HG02759 (cell line): ENCODE measurements at regions not wholly inside any gene's neighbourhood (a gene's known extent, or its start where the extent isn't known, plus 50 kb on each side); places are given as distances from the start of the nearest gene placed in this dataset.

ENCODE experiments used
- ATAC-seq: cut with Tn5 transposase; IDR thresholded peaks from one replicate; pipeline ENCODE4 v1.9.1; 2021; ENCODE audit warnings: mild to moderate bottlenecking, moderate library complexity; ENCODE audit not compliant: unreplicated experiment

DNA sequence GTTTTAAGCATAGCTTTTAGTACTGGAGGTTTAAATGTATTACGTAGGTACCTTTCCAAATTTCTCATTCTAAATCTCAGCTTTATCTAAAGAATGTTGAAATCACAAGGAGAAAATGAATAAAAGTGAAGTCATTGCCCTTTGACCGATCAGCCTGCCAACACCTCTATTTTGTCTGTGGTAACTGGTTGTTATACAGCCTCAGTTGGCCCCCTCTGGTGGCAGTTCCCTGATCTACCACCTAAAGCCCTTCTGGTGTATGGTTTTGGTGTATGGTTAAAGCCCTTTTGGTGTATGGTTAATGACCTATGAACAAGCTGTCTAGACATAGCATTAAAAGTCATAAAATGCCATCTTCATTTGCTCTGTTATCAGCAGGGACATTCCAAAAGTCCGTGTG lies 378.2 kb upstream of the AZI2 start:
- ATAC-seq = peak; percentile 85

DNA sequence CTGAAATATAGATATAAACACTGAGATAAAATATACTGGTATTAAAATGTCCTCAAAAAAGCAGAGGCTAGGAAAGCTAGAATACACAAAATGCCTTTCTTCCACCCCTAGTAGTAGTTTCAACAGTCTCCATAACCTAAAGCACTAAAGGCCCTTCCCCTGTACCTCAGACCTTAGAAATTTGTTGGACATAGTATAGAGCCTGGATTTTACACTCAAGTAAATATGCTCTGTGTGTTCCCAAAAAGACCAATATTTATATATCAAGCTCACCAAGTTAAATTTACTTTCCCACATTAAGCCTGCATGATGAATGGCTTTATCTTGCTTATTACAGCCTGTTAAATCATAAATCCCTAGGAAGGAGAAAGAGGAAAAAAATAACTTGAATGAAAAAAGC lies 378.7 kb upstream of the AZI2 start:
- no peak for ATAC-seq

DNA sequence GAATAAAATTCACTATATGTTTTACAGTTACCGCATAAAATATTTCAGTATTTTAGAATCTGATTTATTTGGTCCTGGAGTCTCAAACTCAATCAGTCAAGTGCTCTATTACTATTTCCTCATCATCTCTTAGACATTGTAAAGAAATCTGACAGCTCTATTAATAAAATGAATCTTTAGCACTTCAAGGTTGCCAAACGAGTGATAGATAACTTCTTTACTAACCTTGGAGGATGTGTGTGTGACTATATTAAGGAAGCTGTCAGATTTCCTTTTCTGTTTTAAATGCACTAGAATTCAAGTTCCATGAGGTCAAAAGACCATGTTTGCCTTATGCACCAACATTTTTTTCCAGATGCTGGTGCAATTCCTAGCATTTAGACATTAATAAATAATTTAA lies 389.8 kb upstream of the AZI2 start:
- ATAC-seq = no peak

DNA sequence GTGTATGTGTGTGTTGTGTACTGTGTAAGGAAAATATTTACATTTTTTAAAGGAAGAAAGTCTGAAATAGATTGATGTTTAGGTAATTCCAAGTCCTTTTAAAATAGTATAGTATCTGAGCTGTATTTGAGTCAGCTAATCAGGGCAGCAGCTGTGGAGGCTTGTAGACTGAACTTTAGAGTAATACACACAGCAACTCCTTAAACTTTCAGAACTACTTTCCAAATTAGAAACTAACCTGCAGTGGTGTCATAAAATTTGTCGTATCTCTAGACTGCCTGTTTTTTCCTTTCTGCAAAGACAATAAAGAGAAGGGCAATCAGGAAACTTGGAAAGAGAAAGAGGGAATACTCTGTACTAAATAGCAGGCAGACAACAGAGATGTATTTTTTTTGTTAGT lies 391.0 kb upstream of the AZI2 start:
- no peak for ATAC-seq

DNA sequence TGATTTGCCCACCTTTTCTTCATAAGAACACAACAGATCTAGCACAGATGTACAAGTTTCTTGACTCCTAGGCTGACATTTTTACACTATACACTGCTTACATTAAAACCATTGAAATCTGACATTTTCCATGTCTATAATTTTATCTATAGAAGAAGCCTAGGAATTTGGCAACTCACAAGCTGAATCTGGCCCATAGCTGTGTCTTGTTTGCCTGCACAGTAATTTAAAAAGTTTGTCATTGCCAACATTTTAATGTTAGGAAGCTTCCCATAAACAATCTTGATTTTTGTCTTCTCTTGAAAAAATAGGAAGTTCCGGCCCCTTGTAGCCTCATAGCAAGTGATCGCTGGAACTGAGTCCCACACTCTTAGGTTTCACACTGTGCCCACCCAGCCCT lies 394.6 kb upstream of the AZI2 start:
- ATAC-seq = no peak

DNA sequence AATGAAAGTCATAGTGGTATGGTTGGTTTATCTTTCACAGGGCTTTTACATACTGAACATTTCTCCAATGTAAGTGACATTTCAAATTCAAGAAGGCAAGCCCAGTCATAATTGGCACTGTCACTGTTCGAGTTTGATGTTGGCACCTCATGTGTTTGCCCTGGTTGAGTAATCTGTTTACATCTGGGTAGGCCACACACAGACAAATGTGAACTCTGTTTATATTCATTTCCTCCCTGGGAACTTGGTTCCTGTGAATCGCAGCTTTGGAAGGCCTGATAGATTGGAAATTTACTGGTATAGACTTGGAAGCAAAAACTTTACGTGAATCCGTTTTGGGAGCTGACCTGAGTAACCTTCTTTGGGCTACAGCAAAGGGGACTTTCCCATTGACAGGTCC lies 395.2 kb upstream of the AZI2 start:
- ATAC-seq = no peak

DNA sequence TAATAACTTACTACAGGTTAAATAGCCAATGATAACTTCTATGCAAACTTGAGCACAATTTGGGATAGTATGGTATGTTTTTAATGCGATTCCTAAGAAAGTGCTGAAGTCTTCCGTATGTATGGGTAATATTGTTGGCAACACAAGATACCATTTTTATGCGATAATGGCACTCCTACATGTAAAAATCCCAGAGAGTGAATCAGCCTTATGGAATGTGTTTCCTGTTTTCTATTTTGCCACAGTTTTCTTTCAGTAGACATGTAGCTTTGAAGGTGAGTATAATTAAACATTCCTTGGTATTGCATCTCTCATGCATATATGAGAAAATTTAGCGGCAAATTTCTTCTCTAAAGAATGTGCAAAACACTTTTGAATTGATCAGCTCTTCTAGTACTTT lies 396.8 kb upstream of the AZI2 start:
- no peak for ATAC-seq

DNA sequence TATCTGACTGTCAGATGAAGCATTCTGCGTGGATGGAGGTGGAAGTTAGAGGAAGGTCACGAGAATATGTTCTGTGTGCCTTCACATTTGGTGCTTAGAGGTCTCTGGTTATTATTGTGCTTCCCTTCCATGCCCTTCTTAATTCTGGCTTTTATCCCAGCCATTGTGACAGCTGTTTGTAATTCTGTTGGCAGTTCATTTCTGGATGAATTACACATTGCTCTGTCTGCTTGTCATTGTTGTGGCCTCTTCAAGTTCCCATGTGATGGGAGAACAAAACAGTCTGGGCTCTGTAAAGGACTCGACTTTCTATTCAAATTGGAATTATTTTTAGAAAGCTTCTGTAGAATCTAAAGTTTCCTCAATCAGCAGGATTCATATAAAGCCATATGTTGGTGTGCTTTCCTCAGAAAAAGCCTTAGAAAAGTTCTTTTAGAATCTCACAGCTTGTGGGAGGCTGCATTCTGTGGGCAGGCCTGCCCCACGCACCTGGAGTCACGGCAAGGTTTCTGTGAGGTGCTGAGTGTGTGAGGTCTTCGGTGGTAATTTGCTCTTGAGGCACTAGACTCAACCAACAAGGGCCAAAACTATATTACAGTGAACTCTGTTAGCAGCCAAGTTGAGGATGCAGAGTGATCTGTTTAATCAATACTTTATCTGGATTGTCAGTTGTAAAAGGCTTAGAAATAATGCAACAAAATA lies 397.4 kb upstream of the AZI2 start:
- no peak for ATAC-seq

DNA sequence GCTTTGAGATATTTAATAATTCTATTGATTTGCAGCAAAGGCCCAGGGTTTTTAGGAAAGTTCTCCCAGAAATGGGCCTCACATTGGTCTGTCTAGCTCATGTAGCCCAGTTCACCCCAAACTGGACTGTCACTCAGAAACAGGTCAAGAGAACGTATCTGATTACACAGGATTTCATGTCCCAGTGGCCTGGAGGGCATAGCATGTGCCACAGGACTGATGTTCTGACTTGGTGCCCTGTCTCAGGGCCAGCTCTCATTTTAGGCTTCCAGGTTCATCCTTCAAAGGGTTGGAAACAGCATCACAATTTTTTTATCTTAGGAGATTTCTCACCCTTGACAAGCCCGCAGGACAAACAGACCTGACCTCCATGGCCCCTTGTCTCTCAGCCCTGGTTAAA lies 398.4 kb upstream of the AZI2 start:
- no peak for ATAC-seq

DNA sequence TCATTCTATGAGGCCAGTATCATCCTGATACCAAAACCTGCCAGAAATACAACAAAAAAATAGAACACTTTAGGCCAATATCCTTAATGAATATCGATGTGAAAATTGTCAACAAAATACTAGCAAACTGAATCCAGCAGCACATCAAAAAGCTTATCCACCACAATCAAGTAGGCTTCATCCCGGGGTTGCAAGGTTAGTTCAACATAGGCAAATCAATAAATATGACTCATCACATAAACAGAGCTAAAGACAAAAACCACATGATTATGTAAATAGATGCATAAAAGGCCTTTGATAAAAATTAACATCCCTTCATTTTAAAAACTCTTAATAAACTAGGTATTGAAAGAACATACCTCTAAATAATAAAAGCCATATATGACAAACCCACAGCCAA lies 403.2 kb upstream of the AZI2 start:
- ATAC-seq = no peak

DNA sequence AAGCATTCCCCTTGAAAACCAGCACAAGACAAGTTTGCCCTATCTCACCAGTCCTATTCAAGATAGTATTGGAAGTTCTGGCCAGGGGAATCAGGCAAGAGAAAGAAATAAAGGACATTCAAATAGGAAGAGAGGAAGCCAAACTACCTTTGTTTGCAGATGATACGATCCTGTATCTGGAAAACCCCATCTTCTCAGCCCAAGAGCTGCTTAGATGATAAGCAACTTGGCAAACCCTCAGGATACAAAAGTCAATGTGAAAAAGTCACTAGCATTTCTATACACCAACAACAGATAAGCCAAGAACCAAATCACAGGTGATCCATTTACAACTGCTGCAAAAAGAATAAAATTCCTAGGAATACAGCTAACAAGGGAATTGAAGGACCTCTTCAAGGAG lies 403.7 kb upstream of the AZI2 start:
- no peak for ATAC-seq

DNA sequence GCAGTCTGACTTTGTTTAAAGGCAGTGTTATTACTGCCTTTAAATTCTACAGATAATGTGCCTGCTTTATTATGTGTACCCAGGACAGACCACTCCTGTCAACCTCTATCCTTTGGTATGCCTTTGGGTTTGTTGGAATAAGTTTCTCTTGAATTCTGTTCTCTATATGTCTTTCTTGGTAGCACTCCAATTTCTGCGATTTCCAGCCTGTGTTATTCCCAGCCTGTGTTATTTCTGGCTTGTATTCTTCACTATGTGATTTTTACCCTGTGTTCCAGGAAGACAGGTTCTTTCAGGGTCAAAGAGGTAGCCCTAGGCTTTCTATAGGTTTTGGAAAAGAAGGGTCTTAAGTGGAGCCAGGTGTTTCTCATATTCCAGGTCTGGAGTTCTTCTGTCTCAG lies 407.4 kb upstream of the AZI2 start:
- no peak for ATAC-seq

DNA sequence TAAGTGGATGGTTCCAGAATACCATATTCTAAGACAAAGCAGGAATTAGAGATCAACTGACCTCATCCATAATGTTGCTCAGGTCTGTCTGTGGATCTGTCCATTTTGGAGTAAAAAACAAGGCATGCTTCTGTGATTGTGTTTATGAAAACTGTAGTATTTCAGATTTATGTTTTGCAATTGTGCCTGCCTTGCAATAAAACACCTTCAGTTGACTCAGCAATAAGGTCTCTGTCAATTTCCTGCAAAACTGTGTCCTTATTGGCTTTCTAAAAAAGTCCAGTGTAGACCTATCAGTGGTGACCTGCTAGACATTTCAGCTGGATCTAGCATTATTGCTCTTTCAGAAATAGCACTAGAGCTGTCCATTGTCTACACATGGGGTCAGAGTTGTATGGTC lies 409.5 kb upstream of the AZI2 start:
- no peak for ATAC-seq

DNA sequence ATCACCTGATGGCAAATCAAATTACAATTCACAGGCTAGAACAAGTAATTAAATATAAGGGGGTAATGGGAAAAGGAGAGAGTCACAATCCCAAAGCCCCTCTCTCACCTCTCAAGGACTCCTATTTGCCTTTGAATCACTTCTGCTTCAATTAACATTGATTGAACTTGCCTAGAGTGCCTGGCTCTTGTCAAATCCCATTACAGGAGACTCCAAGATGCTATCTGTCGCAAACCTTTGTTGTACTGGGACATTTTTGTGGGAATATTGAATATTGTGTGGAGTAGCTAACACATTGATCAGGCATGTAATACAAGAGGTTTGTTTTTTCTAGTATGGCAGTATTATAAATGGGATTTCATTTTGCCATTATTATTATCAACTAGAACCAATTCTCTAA lies 412.8 kb upstream of the AZI2 start:
- no peak for ATAC-seq

DNA sequence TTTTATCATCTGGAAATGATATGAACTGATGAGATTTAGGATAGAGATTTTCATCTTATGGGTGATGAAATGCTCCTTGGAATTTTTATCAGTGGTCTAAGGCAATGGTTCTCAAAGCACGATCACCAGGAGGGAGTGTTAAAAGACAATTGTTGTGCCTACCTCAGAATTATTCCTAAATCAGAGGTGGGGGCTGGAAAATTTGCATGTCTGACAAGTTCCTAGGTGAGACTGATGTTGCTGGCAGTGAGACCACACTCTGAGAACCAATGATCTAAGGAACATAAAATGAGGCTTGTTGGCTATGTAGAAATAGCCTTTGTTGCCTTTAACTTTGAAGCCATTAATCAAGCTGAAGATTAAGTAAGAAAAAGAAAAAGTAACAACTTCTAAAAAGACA lies 416.6 kb upstream of the AZI2 start:
- no peak for ATAC-seq

DNA sequence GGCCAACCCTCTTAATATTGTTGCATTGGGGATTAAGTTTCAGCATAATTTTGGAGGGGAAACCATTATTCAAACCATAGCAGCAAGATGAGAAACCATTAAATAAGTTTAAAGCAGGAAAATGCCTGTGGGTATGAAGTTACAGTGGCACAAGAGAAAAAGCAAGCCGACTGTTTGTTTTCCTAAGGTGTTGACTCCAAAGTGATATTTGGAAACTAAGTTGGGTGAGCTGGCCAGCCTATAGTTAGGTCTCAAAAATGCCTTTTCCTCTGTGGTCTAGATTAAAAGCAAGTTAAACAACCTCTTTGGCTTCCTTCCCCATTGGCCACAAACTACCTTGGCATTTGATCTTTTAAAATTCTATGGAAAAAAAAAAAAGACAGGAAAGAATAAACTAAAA lies 419.8 kb upstream of the AZI2 start:
- no peak for ATAC-seq

DNA sequence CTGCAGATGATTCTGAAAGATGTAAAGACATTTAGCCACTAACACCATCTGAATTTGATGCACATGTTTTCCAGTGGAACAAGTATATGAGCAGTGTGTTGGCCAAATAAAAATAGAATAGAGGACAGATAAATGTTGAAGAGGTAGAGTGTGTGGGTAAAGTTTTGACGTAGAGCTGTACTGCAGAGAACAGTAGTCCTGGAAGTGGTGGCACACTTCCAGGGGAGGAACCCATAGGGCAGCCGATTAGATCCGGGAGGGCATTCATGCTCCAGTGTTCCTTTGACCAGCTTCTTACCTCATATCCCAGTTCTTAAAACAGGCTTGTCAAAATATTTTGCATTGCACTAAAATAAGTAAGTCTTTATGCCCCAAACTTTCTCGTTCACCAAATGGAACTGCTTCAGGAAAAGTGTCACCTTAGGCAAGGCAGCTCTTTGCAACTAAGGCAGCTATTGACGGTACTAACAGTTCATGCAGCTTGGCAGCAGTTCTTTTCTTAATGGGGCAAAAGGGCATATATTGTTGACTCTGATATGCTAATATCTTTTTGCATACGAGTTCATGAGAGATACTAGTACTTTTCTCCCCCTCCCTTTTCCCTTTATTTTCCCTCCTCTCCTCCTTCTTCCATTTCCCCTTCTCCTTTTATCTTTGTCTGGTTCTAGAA lies 429.3 kb upstream of the AZI2 start:
- ATAC-seq = no peak

DNA sequence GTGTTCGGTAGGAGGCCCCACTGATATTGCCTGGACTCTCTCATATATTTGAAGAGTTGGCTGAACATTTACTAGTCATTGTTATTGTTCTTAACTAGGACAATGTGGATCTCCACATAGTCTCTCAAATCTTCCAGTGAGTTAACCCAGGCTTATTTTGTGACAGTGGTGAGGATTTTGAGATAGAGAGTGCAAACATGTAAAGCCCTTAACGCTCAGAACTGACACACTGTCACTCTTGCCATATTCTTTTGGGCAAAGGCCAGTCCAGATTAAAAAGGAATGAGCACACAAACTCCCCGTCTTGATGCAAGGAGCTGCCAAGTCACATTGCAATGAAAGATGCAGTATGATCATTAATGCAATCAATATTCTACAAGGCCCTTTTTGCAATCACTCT lies 431.9 kb upstream of the AZI2 start:
- ATAC-seq = no peak

DNA sequence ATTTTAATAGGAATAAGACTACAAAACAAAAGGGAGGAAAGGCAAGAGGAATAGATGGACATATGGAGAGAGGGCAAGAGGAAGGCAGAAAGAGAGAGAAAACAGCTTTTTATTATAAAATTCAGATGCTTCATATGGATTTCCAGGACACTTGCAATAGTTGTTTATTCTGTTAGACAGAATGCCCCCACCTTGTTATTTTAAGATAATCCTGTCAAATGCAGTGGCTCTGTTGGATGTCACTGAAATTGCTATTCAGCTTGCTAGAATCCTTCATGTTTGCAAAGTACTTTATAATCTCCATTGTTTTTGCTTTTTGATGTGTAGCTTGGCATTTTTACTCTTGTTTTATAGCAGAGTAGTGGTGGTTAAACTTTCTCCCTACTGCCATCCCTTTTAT lies 432.4 kb upstream of the AZI2 start:
- ATAC-seq = no peak

DNA sequence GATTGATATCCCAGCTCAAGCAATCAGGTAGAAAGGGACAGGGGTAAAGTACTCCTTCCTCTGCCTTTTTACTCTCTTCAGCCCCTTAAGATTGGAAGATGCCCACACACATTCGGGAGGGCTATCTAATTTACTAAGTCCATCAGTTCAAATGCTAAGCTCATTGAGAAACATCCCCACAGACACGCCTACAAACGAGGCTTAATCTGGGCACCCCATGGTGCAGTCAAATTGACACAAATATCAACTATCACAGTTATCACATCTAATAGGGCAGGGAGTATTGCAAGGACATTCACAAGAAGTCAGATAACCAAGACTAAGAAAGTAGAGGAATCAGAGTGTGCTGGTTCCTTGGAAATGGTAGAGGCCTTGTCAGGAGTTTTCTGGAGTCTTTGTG lies 437.8 kb upstream of the AZI2 start:
- no peak for ATAC-seq

DNA sequence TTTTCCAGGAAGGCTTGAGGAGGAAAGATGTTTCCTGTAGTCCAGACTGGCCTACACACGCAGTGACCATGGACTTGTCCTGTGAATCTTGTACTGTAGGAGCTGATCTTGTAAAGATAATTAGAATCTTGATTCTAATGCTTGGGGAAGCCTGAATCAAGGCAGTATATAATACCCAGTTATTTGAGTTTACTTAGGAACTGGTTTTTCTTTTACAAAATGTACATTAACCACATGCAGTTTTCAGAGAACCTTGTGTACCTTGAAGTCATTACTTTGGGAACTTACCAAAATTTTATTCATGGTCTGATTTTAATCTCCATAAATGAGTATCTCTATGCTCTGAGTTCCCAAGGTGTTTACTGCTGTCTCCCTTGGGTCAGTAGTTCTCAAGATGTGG lies 439.9 kb upstream of the AZI2 start:
- ATAC-seq = no peak

DNA sequence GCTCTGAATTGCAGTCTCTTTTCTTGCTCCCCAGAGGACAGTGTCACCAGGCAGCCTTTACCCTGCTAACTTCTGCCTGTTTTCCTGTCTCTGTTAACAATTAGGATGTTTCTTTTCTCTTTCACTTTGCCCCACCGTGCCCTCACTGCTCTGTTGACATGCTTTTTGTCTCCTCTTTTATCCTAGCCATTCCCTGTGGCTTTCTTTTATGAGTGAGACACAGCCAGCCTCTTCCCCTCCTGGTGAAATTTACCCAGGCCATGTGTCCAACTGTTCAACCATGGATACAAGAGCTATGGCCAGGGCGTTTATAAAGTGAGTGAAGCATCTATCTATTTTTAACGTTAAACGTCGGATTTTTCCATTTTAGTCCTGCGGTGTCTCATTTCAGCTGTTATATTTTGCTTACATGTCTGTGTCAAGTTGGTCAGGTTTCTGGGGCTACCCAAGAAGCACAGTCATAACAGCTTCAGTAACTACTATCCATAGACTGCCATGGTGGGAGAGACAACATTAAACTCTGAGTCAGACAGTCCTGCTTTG lies 443.2 kb upstream of the AZI2 start:
- no peak for ATAC-seq

DNA sequence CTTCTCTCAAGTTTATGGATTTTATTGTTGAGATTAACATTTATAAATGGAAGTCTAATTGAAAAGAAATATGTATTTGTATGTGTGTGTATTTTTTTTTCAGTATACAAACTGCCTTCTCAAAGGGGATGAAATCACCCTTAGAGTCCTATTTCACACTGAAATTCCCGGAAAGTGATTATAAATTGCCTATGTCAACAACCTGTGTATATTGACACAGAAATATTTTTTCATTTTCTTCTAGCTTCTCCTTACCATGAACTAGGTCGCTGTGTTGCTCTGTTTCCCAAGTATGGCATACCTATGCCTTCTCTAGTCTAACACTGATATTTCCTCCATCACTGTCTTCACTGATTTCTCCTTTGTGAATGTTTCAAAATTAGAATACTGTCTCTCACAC lies 444.0 kb upstream of the AZI2 start:
- ATAC-seq = no peak
